Spleen (tissue), 11 donors: ENCODE measurements at regions not wholly inside any gene's neighbourhood (a gene's known extent, or its start where the extent isn't known, plus 50 kb on each side); places are given as distances from the start of the nearest gene placed in this dataset.

ENCODE experiments used
- DNase-seq: peaks from one replicate; pipeline ENCODE4 v3.0.0-alpha.2; 2020
- H3K27ac ChIP-seq, 8 donors: fragments of 200-600 bp; sonication (generic) in 7 of 8; 1 replicate in 4 of 8; 2 replicates in 4 of 8; pipeline versions ENCODE4 v1.5.0 to v1.8.0; 2016 to 2021; ENCODE audit warnings: inconsistent platforms in 4 of 8, mild to moderate bottlenecking in 4 of 8, moderate library complexity in 1 of 8
- H3K27me3 ChIP-seq, 7 donors: fragments of 200-600 bp; sonication (generic) in 6 of 7; replicated peaks in 1 of 7; 1 replicate in 4 of 7; 2 replicates in 3 of 7; pipeline versions ENCODE4 v1.5.0 to v1.8.0; 2016 to 2021; ENCODE audit warnings: inconsistent platforms in 3 of 7, mild to moderate bottlenecking in 1 of 7
- H3K36me3 ChIP-seq, 6 donors: fragments of 200-600 bp; sonication (generic) in 5 of 6; 1 replicate in 4 of 6; 2 replicates in 2 of 6; pipeline versions ENCODE4 v1.5.0 to v1.8.0; 2016 to 2021; ENCODE audit warnings: inconsistent platforms in 2 of 6
- H3K4me1 ChIP-seq, 6 donors: fragments of 200-600 bp; sonication (generic) in 5 of 6; 1 replicate in 3 of 6; 2 replicates in 3 of 6; pipeline versions ENCODE4 v1.5.0 to v1.8.0; 2016 to 2021; ENCODE audit warnings: inconsistent platforms in 3 of 6
- H3K4me3 ChIP-seq, 8 donors: fragments of 200-600 bp; sonication (generic) in 7 of 8; 1 replicate in 4 of 8; 2 replicates in 4 of 8; pipeline versions ENCODE4 v1.5.0 to v1.8.0; 2016 to 2021; ENCODE audit warnings: inconsistent platforms in 4 of 8, mild to moderate bottlenecking in 4 of 8, moderate library complexity in 2 of 8
- H3K9me3 ChIP-seq, 8 donors: fragments of 200-600 bp; sonication (generic) in 7 of 8; 1 replicate in 4 of 8; 2 replicates in 4 of 8; pipeline versions ENCODE4 v1.5.0 to v1.8.0; 2016 to 2021; ENCODE audit warnings: inconsistent platforms in 4 of 8
- POLR2A ChIP-seq, 3 donors: fragments of 450-650 bp; IDR thresholded peaks; one replicate each; pipeline ENCODE4 v1.5.1; 2017; ENCODE audit warnings: antibody characterized with exemption in 3 of 3, mild to moderate bottlenecking in 1 of 3
- POLR2AphosphoS5 ChIP-seq, 3 donors: sonication (generic); formaldehyde crosslinking; IDR thresholded peaks; one replicate each; pipeline ENCODE4 v1.5.1; 2017; ENCODE audit warnings: antibody characterized with exemption in 3 of 3
- WGBS, 5 donors: extraction: QIAGEN DNeasy Blood & Tissue Kit in 3 of 5; methylation state at CpG; one replicate each; pipeline versions ENCODE4 v1.1.5 to v1.1.7; 2013 to 2018; 5-methylcytosine and 5-hydroxymethylcytosine counted together
- intact Hi-C: fragments of 100-400 bp; cut with DNase I; formaldehyde crosslinking; loops from one replicate; pipeline ENCODE4 v1.15.0; 2023; ENCODE audit warnings: low total_unique reads
- TF ChIP-seq, protein P1 (sequence below), 11 experiments: fragments of 200-600 bp in 7 of 11; fragments of 450-650 bp in 4 of 11; sonication (generic) in 4 of 11; IDR thresholded peaks in 8 of 11; conservative IDR thresholded peaks in 3 of 11; 1 replicate in 7 of 11; 2 replicates in 4 of 11; pipeline versions ENCODE4 v1.4.0 to v1.8.0; 2016 to 2021; ENCODE audit warnings: antibody characterized with exemption in 11 of 11, inconsistent platforms in 4 of 11, mild to moderate bottlenecking in 1 of 11
- donor health status: healthy with polysubstance abuse.
- donor health status: DM: no; HTN: no; CAD: no; lungs with moderate emphysema.
- donor health status: DM: no; HTN: no; CAD: no.
- donor health status: Bipolar disorder and iron deficiency.
- donor health status: healthy.
- donor health status: DM: no; HTN: no; CAD: no.
- donor health status: DM: yes; HTN: yes; CAD: no.

- TF ChIP-seq POLR2A (IDR thresholded peaks at IDR 0.05): no peak
- TF ChIP-seq POLR2AphosphoS5 (IDR thresholded peaks at IDR 0.05): no peak
- TF ChIP-seq, protein P1, sequence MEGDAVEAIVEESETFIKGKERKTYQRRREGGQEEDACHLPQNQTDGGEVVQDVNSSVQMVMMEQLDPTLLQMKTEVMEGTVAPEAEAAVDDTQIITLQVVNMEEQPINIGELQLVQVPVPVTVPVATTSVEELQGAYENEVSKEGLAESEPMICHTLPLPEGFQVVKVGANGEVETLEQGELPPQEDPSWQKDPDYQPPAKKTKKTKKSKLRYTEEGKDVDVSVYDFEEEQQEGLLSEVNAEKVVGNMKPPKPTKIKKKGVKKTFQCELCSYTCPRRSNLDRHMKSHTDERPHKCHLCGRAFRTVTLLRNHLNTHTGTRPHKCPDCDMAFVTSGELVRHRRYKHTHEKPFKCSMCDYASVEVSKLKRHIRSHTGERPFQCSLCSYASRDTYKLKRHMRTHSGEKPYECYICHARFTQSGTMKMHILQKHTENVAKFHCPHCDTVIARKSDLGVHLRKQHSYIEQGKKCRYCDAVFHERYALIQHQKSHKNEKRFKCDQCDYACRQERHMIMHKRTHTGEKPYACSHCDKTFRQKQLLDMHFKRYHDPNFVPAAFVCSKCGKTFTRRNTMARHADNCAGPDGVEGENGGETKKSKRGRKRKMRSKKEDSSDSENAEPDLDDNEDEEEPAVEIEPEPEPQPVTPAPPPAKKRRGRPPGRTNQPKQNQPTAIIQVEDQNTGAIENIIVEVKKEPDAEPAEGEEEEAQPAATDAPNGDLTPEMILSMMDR (IDR thresholded peaks at IDR 0.05 in 8 of 11, conservative IDR thresholded peaks at IDR 0.05 in 3 of 11): no peak
- H3K27me3 ChIP-seq: no peaks in the 10 kb centered on the region
- intact Hi-C loops: no loop called here
- no peaks in the 10 kb centered on the region for H3K9me3 ChIP-seq
- H3K4me1 ChIP-seq: peaks cover 0 to 5% (median 2%) of the 10 kb centered on the region in 6 donors
- no peak overlapping the region for H3K4me3 ChIP-seq
- no peak overlapping the region for H3K27ac ChIP-seq
- 66 to 78% (median 70%) methylated on average over 2 of the region's 2 CpGs for WGBS, 5 donors
- no peaks in the 10 kb centered on the region for H3K36me3 ChIP-seq
- DNase-seq: no peak
These were observed 1844.5 kb downstream of the PCDH7 start for GRCh38 chr4:32564626-32565025.

DNA sequence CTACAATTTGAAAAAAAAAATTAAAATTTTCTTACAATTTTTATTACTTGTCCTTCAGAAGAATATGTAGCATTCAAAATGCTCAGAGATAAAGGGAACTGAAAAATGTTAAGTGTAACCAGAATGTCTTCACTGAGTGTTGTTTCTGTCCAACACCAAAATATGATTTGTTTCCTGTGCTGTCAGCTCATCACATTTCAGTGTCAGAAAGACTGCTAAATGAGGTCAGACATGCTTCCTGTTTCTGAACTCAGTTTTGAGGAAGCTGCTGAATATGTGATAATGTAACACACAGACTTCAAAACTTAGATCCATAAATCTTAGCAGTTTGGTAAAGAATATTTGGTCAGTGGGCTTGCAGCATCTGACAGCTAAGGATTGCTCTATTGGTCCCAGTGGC lies 1849.7 kb downstream of the PCDH7 start:
- Histone ChIP-seq H3K4me3 (no peak overlapping the region), H3K27me3 (no peaks in the 10 kb centered on the region), H3K27ac (peak overlapping the region in 5 of 8 donors; percentile 47 to 66 (median 52)), H3K9me3 (no peaks in the 10 kb centered on the region), H3K36me3 (no peaks in the 10 kb centered on the region), H3K4me1 (peaks cover 0 to 13% (median 5%) of the 10 kb centered on the region in 6 donors)
- no peak for DNase-seq
- intact Hi-C loops: no loop called here
- TF ChIP-seq, protein P1 (IDR thresholded peaks at IDR 0.05 in 8 of 11, conservative IDR thresholded peaks at IDR 0.05 in 3 of 11): no peak
- no peak for TF ChIP-seq POLR2A (IDR thresholded peaks at IDR 0.05)
- no peak for TF ChIP-seq POLR2AphosphoS5 (IDR thresholded peaks at IDR 0.05)

DNA sequence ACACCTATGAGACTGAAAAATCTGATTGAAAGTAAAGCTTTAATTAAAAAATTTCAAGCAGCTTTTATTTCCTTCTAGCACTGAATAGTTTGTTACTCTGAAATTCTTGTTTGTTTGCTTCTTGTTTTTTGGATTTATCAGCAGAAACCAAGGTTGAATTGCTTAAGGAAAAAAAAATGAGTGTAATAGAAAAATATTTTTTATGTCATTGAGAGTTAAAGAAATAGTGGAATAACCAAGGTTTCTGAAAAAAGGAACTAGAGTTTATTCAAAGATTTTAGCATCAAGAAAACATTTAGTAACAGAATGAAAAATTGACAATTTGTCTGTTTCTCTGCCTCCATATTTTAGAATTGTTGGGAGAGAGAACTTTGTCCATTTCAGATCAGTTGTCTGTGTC lies 1852.2 kb downstream of the PCDH7 start:
- no peaks in the 10 kb centered on the region for H3K27me3 ChIP-seq
- H3K9me3 ChIP-seq: no peaks in the 10 kb centered on the region
- no peak for DNase-seq
- no peak overlapping the region for H3K4me3 ChIP-seq
- H3K36me3 ChIP-seq: no peaks in the 10 kb centered on the region
- intact Hi-C loops: no loop called here
- TF ChIP-seq POLR2AphosphoS5 (IDR thresholded peaks at IDR 0.05): no peak
- TF ChIP-seq, protein P1 (IDR thresholded peaks at IDR 0.05 in 8 of 11, conservative IDR thresholded peaks at IDR 0.05 in 3 of 11): no peak
- no peak for TF ChIP-seq POLR2A (IDR thresholded peaks at IDR 0.05)
- H3K27ac ChIP-seq: no peak overlapping the region
- peaks cover 0 to 13% (median 5%) of the 10 kb centered on the region in 6 donors for H3K4me1 ChIP-seq

GRCh38 chr4:32574803-32575202 lies 1854.6 kb downstream of the PCDH7 start:
- Histone ChIP-seq H3K9me3 (no peaks in the 10 kb centered on the region), H3K4me3 (no peak overlapping the region), H3K36me3 (no peaks in the 10 kb centered on the region), H3K27me3 (no peaks in the 10 kb centered on the region), H3K27ac (no peak overlapping the region), H3K4me1 (peaks cover 0 to 7% (median 2%) of the 10 kb centered on the region in 6 donors)
- TF ChIP-seq, protein P1 (IDR thresholded peaks at IDR 0.05 in 8 of 11, conservative IDR thresholded peaks at IDR 0.05 in 3 of 11): no peak
- TF ChIP-seq POLR2A (IDR thresholded peaks at IDR 0.05) (no peak), POLR2AphosphoS5 (IDR thresholded peaks at IDR 0.05) (no peak)
- 64 to 83% (median 72%) methylated on average over 1 of the region's 1 CpG for WGBS, 5 donors
- DNase-seq: no peak
- intact Hi-C loops: no loop called here
